ENCODE measurements at regions not wholly inside any gene's neighbourhood (a gene's known extent, or its start where the extent isn't known, plus 50 kb on each side); places are given as distances from the start of the nearest gene placed in this dataset.

DNA sequence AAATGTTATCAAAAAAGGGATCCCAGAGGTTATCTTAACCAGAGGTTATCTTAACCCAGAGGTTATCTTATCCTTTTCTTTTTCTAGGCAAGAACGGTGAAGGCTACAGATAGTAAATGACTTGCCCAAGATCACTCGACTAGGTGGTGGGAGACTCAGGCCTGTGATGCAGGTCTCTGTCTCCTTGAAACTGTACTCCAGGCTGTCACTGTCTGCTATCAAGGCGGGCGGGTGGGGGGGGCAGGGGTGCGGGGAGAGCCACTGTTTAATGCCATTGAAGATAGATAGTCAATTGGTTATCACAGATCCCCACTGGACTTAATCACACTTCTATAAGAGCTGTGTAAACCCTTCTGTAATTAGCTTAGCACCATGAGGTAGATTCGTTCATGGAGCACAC is 315.9 kb upstream of the TCF4 start (continued):
- TF ChIP-seq SKIL (IDR thresholded peaks at IDR 0.05; ENCODE audit: low read depth, poor library complexity, severe bottlenecking) (no peak), LARP7 (IDR thresholded peaks at IDR 0.05) (no peak), PML (IDR thresholded peaks at IDR 0.05; ENCODE audit: low read length) (no peak)
- TF ChIP-seq, protein P1, sequence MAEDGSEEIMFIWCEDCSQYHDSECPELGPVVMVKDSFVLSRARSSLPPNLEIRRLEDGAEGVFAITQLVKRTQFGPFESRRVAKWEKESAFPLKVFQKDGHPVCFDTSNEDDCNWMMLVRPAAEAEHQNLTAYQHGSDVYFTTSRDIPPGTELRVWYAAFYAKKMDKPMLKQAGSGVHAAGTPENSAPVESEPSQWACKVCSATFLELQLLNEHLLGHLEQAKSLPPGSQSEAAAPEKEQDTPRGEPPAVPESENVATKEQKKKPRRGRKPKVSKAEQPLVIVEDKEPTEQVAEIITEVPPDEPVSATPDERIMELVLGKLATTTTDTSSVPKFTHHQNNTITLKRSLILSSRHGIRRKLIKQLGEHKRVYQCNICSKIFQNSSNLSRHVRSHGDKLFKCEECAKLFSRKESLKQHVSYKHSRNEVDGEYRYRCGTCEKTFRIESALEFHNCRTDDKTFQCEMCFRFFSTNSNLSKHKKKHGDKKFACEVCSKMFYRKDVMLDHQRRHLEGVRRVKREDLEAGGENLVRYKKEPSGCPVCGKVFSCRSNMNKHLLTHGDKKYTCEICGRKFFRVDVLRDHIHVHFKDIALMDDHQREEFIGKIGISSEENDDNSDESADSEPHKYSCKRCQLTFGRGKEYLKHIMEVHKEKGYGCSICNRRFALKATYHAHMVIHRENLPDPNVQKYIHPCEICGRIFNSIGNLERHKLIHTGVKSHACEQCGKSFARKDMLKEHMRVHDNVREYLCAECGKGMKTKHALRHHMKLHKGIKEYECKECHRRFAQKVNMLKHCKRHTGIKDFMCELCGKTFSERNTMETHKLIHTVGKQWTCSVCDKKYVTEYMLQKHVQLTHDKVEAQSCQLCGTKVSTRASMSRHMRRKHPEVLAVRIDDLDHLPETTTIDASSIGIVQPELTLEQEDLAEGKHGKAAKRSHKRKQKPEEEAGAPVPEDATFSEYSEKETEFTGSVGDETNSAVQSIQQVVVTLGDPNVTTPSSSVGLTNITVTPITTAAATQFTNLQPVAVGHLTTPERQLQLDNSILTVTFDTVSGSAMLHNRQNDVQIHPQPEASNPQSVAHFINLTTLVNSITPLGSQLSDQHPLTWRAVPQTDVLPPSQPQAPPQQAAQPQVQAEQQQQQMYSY (CRISPR knock-in tag; IDR thresholded peaks at IDR 0.05), result no peak
- TF ChIP-seq, protein P2, sequence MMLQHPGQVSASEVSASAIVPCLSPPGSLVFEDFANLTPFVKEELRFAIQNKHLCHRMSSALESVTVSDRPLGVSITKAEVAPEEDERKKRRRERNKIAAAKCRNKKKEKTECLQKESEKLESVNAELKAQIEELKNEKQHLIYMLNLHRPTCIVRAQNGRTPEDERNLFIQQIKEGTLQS (IDR thresholded peaks at IDR 0.05; ENCODE audit: borderline replicate concordance, extremely low read depth, low read depth, low read length), result no peak

- Histone ChIP-seq H3K27me3 (replicated peaks in 1 of 2; ENCODE audit: control insufficient read depth in 2 of 2, insufficient read depth in 2 of 2, low read length in 1 of 2) (no peaks in the 10 kb centered on the region), H3K4me1 (ENCODE audit: control insufficient read depth, insufficient read depth, low read length) (no peaks in the 10 kb centered on the region), H3K36me3 (ENCODE audit: control insufficient read depth in 2 of 2, insufficient read depth in 2 of 2, low read length in 1 of 2) (no peaks in the 10 kb centered on the region), H3K79me2 (ENCODE audit: control insufficient read depth, insufficient read depth, low read length) (no peaks in the 10 kb centered on the region), H3K4me3 (no peak overlapping the region), H3K9me3 (replicated peaks; ENCODE audit: control insufficient read depth, insufficient read depth, low read length) (no peaks in the 10 kb centered on the region), H3K4me2 (ENCODE audit: control insufficient read depth, insufficient read depth) (no peak overlapping the region), H3K27ac (ENCODE audit: control insufficient read depth, insufficient read depth) (no peak overlapping the region), H4K20me1 (ENCODE audit: control insufficient read depth, insufficient read depth) (no peaks in the 10 kb centered on the region), H3K9ac (ENCODE audit: control insufficient read depth, insufficient read depth, low read length) (no peak overlapping the region), H2AFZ (ENCODE audit: control insufficient read depth, low read depth, low read length) (no peak overlapping the region)
- FAIRE-seq (no peak), DNase-seq (ENCODE audit: low read depth, low spot score) (no peak), ATAC-seq (no peak)
- SMC1A ChIA-PET (ENCODE audit: uncharacterized antibody, unreplicated experiment), result no interaction called here
- TF ChIP-seq, protein P2 (IDR thresholded peaks at IDR 0.05; ENCODE audit: borderline replicate concordance, extremely low read depth, low read depth, low read length), result no peak
- no peak for TF ChIP-seq HDAC6 (IDR thresholded peaks at IDR 0.05; ENCODE audit: unreplicated experiment)
- no peak for TF ChIP-seq EZH2 (IDR thresholded peaks at IDR 0.05; ENCODE audit: borderline replicate concordance, control insufficient read depth, low read depth, low read length)
- TF ChIP-seq SMAD1 (IDR thresholded peaks at IDR 0.05; ENCODE audit: low read depth, partially characterized antibody), result no peak
- TF ChIP-seq KAT2A (conservative IDR thresholded peaks at IDR 0.05; ENCODE audit: control insufficient read depth, low read depth, low read length), result no peak
- no TSS peak for BruUV-seq (replicated peaks)
- intact Hi-C loops (cut with micrococcal nuclease; ENCODE audit: unreplicated experiment) (no loop called here), in situ Hi-C loops (cut with MboI) (no loop called here)
- 24% methylated on average over 2 of the region's 2 CpGs for WGBS (ENCODE audit: insufficient coverage, insufficient replicate concordance, low lambda C conversion rate, missing lambda C conversion rate)
- RAD21 ChIA-PET (ENCODE audit: unreplicated experiment), result no interaction called here
- POLR2A ChIA-PET, result no interaction called here
- CTCF ChIA-PET, result no interaction called here
Measured at GRCh38 chr18:55900380-55900779, 312.4 kb upstream of the TCF4 start.
